Renal cortical epithelial cell (primary cell): ENCODE measurements at regions not wholly inside any gene's neighbourhood (a gene's known extent, or its start where the extent isn't known, plus 50 kb on each side); places are given as distances from the start of the nearest gene placed in this dataset.

Experiments
- DNase-seq: peaks from one replicate; pipeline ENCODE4 v3.0.0-alpha.2; 2011; ENCODE audit warnings: low read depth

- DNase-seq = no peak
These were observed 111.7 kb upstream of the MIS18BP1 start for GRCh38 chr14:45364565-45365156.

- no peak for DNase-seq
These were observed 109.5 kb upstream of the MIS18BP1 start for GRCh38 chr14:45362505-45362904.

- no peak for DNase-seq
These were observed 108.7 kb upstream of the MIS18BP1 start for GRCh38 chr14:45361727-45362126.

GRCh38 chr14:45359746-45360145 lies 106.7 kb upstream of the MIS18BP1 start:
- peak; percentile 33 for DNase-seq

GRCh38 chr14:45332360-45332988 lies 79.5 kb upstream of the MIS18BP1 start:
- no peak for DNase-seq

GRCh38 chr14:45308745-45309397 lies 55.9 kb upstream of the MIS18BP1 start:
- DNase-seq = no peak
